HG02642 (cell line): ENCODE measurements at regions not wholly inside any gene's neighbourhood (a gene's known extent, or its start where the extent isn't known, plus 50 kb on each side); places are given as distances from the start of the nearest gene placed in this dataset.

Experiments used
- ATAC-seq: cut with Tn5 transposase; IDR thresholded peaks from one replicate; pipeline ENCODE4 v1.9.1; 2021; ENCODE audit warnings: mild to moderate bottlenecking; ENCODE audit not compliant: unreplicated experiment, poor library complexity

DNA sequence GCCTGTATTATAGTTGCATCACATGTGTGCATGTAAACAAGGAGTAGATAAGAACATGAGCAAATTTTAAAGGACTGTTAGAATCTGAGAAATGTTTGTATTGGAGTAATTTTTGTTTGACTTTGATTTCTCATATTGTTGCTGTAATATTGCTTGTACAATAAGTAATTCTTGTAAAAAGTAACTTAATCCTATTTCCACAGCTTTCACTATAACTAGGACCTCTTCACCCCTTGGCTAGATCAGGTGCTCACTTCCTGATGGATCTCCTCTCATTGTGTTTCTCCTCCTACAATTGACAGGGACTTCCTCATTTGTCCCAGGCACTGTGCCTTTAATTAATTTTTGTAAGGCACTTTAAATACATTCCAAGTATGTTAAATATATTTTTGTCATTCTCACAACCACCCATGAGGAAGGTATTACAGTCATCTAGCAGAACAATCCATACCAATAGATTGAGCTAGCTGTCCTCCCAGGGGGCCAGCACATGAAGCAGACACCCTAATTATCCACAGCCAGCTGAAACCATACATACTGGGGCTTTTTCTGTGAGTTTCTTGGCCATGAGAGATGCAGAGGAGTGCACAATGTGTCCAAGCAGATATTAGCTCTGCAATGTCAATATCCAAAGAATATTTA lies 359.5 kb upstream of the ACVR2A start:
- ATAC-seq = no peak

DNA sequence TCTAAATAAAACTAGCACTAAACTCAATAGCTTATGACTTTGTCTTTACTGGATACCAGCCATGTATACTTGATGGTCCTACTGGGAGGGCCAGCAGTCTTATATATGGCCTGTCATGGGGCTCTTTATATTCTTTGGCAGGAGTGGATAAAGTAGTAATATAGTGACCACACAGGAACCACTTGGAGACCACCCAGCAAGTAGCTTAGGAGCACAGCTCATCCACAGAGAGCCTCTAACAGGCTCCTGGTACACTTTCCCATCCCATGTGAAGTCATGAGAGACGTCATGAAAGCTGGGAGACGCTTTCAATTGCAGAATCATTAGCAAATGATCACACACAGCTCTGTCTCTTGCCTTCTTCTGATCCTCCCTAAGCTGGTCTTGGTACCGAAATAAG lies 360.9 kb upstream of the ACVR2A start:
- no peak for ATAC-seq

DNA sequence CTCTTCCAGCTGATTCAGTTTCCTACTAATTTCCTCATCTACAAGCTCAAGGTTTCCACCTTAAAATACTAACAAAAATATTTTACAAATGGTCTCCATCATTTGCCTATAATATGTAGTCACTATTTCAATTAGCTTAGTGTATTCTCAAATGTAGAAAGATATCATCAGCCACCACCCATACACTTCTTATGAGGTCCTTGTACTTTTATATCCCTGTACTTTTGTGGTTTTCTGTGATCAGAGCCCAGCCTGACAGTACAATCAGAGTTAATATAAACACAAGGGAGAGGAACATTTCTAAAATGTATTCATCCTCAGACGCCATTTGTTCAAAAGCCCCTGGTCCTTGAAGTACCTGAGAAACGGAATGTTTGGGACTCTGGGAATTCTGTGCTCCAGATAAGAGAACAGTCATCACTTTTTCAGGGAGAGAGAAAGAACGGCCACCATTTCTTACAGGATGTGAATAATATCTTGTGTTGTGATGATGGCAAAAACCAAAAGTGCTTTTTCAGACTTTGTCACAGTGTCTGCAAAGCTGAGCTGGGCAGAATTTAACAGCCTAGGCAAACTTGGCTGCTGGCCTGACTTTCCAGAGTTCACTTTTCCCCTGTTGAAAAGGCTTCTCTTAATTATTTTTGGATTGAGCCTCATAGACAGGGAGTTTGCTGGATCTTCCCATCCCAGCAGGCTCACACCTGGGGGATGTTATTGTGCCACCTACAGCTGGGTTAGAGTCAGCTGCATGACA lies 361.7 kb upstream of the ACVR2A start:
- no peak for ATAC-seq

DNA sequence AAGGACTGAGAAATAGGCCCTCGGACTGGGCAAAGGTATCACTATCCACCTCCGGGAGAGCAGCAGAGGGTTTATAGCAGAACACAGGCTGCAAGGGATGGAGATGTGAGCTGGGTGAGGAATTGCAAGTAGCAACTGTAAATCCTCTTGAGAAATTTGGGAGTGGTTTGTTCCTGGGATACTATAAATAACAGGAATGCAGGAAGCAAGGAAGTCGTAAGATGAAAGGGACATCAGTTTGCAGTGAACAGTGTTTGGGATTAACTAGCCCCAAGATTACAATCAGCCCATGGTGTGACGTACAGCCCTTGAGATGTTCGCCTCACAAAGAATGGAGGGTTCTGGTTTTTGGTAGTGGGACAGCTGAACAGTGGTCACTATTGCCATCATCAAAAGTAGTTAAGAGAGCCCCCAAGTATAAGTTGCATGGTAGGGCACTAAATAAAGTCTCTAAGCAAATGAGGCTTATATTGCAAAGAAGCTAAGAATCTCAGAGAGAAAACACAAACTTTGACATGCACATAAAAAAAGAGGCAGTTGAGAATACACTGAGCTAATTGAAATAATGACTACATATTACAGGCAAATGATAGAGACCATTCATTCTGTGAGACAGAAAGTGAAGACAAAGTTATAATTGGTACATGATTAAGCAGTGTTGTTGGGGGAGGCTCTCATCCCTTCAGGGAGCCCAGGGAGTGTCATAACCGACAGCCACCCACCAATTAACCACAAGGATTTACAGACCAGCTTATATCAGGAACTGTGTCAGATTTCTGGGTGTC lies 362.5 kb upstream of the ACVR2A start:
- no peak for ATAC-seq

DNA sequence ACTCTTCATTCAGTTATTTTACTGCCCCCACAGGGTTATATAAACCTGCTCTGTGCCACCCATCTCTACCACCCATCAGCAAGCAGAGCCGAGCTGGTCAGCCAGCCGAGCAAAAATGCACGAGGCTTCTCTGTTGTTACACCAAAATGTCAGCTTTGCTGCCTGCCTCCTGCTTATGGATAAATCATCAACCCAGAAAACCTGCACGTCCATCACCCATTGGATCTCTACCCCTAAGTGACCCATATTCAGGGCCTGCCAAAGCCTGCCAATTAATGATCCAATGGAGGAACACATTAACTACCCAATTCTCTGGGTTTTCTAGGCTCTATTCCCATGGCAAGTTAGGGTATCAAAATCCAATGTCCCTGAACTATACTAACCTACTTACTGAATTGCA lies 365.5 kb upstream of the ACVR2A start:
- no peak for ATAC-seq

DNA sequence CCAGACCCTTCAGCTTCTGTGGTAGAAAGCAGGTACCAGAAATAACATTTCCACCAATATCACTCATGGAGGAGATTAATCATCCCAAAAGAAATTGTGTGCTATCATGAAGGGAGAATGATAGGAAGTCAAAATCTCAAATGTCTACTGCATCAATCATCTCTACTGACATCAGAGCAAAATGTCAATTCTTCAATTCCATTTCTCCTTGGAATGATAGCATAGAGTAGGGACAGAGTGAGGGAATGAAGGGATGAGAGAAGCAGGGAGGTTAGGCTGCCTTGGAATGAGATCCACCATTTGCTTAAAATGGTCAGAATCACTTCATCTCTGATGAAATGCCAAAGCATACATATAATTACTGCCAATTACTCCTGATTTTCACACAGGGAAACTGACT lies 371.8 kb upstream of the ACVR2A start:
- no peak for ATAC-seq

DNA sequence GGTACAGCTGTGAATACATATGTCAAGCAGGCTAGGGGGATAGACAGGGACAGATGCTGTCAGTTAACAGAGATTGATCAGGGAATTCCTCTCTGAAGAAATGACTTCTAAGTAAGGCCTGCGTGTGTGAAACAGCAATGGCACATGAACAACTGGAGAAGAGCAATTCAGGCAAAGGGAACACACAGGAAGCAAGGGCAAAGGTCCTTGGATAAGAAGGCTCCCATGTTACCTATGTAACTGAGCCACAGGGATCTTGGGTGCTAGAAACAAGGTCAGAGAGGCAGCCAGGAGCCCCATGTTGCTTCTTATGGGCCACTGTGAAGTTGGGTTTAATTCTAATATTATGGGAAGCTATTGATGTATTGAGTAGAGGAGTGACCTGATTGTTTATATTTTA lies 373.7 kb upstream of the ACVR2A start:
- no peak for ATAC-seq

DNA sequence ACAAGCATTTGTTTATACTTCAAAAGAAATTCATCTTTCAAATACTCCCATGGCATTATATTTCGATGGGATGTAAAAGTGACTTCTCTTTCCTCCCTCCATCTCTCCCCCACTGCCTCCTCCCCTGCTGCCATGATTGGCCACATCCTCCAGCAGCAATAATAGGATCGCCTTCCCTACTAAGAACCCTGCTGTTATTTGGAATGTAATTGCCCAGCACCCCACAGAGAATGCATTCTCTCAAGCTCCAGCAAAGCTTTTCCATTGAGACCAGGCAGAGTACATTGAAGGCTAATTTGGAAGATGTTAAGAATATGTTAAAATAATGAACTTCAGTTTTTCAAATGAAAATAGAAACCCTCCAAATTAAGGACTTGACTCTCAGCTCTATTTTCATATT lies 375.4 kb upstream of the ACVR2A start:
- no peak for ATAC-seq

DNA sequence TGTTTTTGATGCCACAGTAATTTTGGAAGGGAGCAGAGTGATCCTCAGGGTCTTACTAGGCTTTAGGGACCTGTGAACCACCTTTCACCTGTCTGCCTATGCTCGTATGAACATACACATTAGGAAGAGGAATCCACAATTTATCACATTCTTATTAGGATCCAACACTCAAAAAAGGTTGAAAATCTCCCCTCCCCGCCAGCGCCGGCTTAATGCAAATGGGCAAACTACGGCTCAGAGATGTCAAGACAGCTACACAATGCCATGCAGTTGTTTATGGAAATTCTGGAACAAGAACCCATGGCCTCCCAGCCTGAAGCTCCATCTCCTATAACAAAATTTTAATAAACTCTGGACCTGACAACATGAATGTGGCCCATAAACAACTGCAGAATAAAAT lies 375.9 kb upstream of the ACVR2A start:
- no peak for ATAC-seq

DNA sequence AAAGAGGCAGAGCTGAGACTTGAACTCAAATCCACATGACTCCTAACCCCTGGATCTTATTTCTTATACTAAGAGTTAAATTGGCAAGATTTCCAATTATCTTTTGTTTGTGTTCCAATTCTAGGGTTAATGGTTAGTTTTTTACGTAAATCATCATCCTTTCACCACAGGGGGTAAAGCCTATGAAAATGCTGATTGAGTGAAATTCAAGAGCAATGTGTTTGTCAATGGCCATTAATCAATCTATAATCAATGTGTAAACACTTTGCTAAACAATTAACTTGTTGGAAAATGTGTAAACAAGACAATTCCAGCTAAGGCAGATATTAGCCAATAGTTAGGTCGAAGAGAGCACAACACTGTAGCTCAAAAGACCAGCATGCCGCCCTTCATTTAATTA lies 376.5 kb upstream of the ACVR2A start:
- no peak for ATAC-seq

DNA sequence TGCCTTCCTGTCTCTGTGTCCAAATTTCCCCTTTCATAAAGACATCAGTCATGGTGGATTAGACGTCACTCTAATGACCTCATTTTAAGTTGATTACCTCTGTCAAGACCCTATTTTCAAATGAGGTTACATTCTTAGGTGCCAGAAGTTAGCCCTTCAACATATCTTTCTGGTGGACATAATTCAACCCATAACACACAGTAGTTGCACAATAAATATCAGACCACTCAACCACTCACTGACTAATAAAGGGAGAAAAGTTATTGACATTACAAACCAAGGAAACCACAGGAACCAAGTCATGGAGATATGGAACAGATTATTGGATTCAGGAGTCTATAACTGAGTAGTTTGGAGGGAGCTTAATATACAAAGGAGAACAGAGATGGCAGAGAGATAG lies 377.4 kb upstream of the ACVR2A start:
- ATAC-seq = no peak

DNA sequence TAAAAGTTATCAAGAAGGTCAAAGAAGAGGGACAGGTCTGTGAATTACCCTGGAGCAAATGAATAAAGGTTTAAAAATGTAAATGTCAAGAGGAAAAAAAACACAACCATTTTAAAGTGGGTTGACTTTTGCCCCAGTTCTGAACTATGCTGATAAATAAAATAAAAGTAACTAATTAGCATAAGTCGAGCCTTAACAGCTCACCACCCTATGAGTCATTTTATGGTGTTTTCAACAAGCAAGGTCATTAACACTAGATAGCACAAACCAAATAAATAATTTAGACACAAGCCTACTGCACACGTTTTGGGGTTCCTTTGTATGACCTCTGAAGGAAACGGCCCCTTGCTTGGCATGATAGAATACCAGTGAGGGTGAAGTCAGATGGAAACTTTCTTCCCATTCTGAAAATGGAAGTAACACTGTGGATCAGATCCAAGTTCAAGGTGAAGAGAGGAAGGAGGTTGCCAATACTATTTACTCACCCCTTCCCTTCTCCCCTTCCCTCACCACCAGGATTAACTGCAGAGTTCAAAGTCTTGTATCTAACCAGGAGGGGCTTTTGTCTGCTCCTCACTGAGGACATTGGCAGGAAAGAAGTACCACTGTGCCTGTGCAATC lies 380.0 kb upstream of the ACVR2A start:
- ATAC-seq = no peak

DNA sequence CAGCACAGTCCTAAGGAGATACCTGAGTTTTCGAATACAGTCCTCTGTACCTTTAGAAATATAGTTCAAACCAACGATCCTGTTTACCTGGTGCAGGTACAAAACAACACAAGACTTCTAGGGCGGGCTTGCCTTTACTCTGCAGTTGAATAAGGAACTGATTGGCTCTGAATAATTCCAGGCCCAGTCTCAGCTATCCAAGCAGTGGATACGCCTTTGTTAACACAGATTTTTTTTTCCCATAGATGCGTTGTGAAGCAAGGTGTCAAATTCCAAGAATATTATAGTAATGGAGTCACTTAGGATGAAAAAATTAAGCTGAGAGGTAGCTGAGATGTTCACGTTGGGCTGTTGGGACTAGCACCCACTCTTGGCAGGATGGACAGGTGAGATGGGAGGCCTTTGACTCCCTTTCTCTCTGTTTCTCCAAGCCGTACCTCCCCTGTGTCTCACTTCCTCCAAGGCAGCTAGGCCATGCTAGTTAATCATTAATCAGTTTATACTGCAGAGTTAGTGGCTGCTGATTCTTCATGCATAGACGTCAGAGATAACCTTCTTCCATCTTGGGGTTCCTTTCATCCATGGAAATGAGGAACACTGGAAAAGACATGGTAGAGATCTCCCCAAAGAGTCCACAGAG lies 380.8 kb upstream of the ACVR2A start:
- ATAC-seq = peak; percentile 94

DNA sequence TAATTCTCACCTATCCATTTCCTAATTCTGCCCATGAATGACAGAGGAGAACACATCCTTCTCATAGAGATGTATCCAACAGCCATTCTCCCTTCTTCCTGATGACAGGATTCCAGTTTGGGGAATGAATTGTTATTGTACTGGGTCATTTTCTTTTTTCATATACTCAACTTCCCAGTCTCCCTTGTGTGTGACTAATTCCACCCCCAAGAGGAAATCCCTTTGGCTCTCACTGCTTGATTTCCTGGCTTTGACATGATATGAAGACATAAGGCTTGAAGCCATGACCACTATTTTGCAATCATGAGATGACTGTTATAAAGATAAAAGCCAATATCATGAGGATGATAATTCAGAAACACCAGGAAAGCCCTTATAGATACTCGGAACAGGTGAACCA lies 384.7 kb upstream of the ACVR2A start:
- ATAC-seq = no peak

DNA sequence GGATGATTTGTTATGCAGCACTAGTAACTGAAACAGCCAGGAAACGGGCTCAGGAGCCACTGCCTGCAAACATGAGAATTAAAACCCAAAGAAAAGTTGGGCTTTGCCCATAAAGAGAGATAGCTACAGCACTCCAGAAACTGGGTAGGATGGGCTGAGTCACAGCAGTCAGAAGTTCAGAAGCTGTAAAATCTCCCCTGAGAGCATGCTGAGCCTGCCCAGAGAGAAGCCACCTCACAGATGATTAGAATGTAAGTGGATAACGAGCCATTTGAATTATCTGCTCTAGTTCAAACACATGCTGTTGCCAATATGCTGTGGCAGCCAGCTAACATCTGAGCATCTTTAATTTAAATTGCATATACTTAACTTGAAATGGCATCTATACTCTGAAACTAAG lies 388.1 kb upstream of the ACVR2A start:
- ATAC-seq = no peak

DNA sequence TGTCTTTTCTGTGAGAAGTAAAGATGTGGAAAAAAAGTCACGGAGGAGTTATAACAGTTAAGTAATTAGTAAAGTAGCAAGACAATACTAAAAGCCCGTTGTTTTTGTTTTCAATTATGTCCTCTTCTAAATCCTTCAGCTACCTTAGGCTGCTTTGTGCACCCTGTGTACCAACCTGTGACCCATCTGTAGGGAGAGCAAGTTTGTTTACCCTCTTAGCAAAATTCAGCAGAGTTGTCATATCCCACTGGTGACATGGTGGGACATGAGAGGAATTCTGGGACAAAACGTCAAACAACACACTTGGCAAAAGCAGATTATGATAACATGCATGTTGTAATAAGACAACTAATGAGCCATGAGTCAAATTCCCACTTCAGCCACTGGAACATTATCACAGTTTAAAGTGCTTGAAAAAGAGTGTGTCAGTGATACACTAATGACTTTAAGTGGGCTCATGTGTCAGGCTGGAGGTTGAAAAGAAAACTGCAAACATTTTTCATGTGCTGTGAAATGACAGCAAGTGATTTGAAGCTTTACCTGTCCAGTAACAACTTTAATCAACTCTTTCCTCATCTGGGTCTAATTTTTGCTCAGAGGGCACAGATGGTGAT lies 392.8 kb upstream of the ACVR2A start:
- no peak for ATAC-seq

DNA sequence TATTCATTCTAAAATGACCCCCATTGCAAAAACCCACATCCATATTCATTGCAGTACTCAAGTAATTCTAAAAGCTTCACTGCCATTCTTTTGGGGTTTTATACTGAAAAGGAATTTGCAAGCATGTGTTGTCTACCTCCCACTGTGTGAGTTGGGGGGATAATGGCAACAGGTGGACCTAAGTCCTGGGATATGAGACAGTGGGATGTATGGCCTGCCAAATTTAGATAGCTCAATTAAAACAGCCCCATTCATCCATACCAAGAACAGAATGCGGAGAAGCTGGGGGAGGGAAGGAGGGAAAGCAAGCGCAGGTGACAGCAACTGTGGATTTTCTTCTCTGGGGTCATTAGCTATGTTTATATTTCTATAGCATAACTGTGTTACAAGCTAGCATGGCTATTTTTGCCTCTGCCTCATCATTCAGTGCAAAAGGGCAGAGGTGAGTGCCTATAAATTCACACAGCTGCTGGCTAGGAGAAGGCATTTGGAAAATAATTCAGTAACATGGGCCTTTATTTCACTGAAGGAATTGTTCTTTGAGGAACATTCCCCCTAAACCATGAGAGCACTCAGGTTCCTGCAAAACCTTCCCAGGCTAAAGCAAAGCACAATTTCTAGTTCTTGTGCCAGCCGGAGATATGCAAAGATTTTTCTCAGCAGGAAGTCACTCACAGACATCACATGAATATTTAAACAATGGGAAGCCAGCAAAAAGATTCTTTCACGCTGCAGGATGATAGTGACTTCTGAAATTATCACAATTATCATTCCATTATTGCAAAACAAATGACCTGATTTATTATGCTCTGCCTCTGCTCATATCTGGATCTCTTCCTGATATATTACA lies 393.9 kb upstream of the ACVR2A start:
- ATAC-seq = no peak

DNA sequence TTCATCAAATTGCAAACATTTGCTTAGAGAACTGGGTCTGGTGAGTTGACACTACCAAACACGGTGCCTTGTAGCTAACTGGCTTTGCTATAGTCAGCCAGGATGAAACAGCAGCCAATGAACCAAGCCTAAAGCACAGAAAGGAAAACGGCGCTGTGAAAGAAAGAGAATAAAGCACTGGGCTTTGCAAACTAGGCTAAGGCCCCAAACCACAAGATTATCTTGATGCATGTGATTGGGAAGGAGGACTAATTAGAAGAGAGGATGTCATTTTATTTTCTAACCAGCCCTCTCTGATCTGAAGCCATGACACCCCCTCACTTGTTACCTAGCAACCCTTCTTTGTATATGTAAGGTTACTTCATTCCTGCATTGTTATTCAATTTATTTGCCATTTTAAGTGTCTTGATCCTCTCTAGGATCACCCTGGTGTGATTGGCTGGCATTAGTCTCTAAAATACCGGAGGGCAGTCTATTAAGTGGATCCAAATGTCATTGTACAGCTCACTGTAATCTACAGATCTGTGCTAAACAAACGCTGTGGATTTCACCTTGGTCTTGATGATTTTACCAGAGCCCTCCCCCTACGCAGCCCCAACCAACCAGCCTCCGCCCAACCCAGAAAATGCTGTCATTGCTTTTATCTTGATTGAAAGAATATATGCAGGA lies 395.4 kb upstream of the ACVR2A start:
- no peak for ATAC-seq

DNA sequence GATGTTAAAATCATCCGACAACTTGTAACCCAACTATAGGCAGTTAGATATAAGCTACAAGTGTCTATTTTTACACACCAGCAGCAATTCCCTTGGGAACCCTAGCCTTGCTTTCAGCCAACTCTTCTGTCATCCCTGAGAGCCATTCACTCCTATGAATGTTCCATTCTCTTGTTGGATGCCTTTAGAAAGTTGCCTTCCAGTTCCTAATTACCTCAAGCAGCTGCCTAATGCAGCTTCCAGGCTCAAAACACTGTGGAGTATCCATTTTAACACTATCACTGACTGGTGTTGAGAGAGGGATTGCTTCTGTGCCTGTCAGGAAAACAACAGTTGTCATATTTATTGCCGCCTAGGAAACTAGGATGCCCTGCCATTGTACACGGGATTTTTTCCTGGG lies 402.0 kb upstream of the ACVR2A start:
- no peak for ATAC-seq
